ENCODE measurements at regions not wholly inside any gene's neighbourhood (a gene's known extent, or its start where the extent isn't known, plus 50 kb on each side); places are given as distances from the start of the nearest gene placed in this dataset.
A peak's percentile ranks its signal among the peaks of the same experiment; 100 is the strongest.
"Not testable (repeated sequence)": the region's sequence is repeated elsewhere in the genome, so short reads cannot be mapped to it uniquely, and the experiment has no call there.

- DNase-seq: not testable (repeated sequence)
These were observed 66.2 kb upstream of the PAPPA2 start for GRCh38 chr1:176396604-176397395.

- DNase-seq: no peak
These were observed 71.4 kb upstream of the PAPPA2 start for GRCh38 chr1:176391621-176392020.

- no peak for DNase-seq
These were observed 78.1 kb upstream of the PAPPA2 start for GRCh38 chr1:176384841-176385240.

- no peak for DNase-seq
These were observed 80.8 kb upstream of the PAPPA2 start for GRCh38 chr1:176382163-176382562.

GRCh38 chr1:176379626-176380339 lies 83.2 kb upstream of the PAPPA2 start:
- no peak for DNase-seq

- DNase-seq: peak in 48 of 56 donors; percentile 0 to 87 (median 28)
These were observed 87.9 kb upstream of the PAPPA2 start for GRCh38 chr1:176374967-176375569.

GRCh38 chr1:176364236-176364905 lies 98.6 kb upstream of the PAPPA2 start:
- DNase-seq: no peak

GRCh38 chr1:176349135-176349715 lies 113.8 kb upstream of the PAPPA2 start:
- DNase-seq: not testable (repeated sequence)

GRCh38 chr1:176341656-176342055 lies 121.3 kb upstream of the PAPPA2 start:
- DNase-seq: no peak

- no peak for DNase-seq
These were observed 124.1 kb upstream of the PAPPA2 start for GRCh38 chr1:176338877-176339276.

GRCh38 chr1:176330782-176331181 lies 123.7 kb upstream of the COP1 start:
- DNase-seq: no peak

GRCh38 chr1:176325664-176326063 lies 118.6 kb upstream of the COP1 start:
- DNase-seq: no peak

- DNase-seq: no peak
These were observed 116.4 kb upstream of the COP1 start for GRCh38 chr1:176323472-176323871.

- DNase-seq: no peak
These were observed 108.6 kb upstream of the COP1 start for GRCh38 chr1:176315519-176316220.

- DNase-seq: not testable (repeated sequence)
These were observed 89.5 kb upstream of the COP1 start for GRCh38 chr1:176296602-176297001.

- no peak for DNase-seq
These were observed 78.9 kb upstream of the COP1 start for GRCh38 chr1:176285996-176286395.

GRCh38 chr1:176271572-176271971 lies 64.5 kb upstream of the COP1 start:
- DNase-seq: no peak

Measured in nucleus accumbens (tissue), 56 donors.